Naive B cell (primary cell): ENCODE measurements at regions not wholly inside any gene's neighbourhood (a gene's known extent, or its start where the extent isn't known, plus 50 kb on each side); places are given as distances from the start of the nearest gene placed in this dataset.

Experiments
- ATAC-seq, 2 donors: fragments of 150-1000 bp; cut with Tn5 transposase; 2 replicates each; pipeline ENCODE4 v1.10.0; 2021; ENCODE audit warnings: low read depth in 2 of 2, mild to moderate bottlenecking in 2 of 2, moderate library complexity in 2 of 2
- DNase-seq: peaks from one replicate; pipeline ENCODE4 v3.0.0; 2022
- H3K27ac Mint-ChIP-seq, 6 donors: one replicate each; pipeline ENCODE4 v1.8.0; 2020 to 2022; ENCODE audit warnings: mild to moderate bottlenecking in 6 of 6, mixed read lengths in 6 of 6, moderate library complexity in 5 of 6, inconsistent platforms in 2 of 6
- H3K27me3 Mint-ChIP-seq, 3 donors: one replicate each; pipeline ENCODE4 v1.8.0; 2021 to 2022; ENCODE audit warnings: mixed read lengths in 3 of 3, mild to moderate bottlenecking in 1 of 3
- H3K36me3 Mint-ChIP-seq, 2 donors: one replicate each; pipeline ENCODE4 v1.8.0; 2020 to 2022; ENCODE audit warnings: mixed read lengths in 2 of 2, inconsistent platforms in 1 of 2, mild to moderate bottlenecking in 1 of 2
- H3K4me1 Mint-ChIP-seq, 3 donors: one replicate each; pipeline ENCODE4 v1.8.0; 2020 to 2022; ENCODE audit warnings: mixed read lengths in 3 of 3, inconsistent platforms in 1 of 3, mild to moderate bottlenecking in 1 of 3, moderate library complexity in 1 of 3
- H3K4me3 Mint-ChIP-seq, 8 donors: one replicate each; pipeline ENCODE4 v1.8.0; 2020 to 2022; ENCODE audit warnings: mild to moderate bottlenecking in 8 of 8, mixed read lengths in 8 of 8, moderate library complexity in 8 of 8, inconsistent platforms in 2 of 8
- H3K9me3 Mint-ChIP-seq, 7 donors: one replicate each; pipeline ENCODE4 v1.8.0; 2020 to 2022; ENCODE audit warnings: mixed read lengths in 7 of 7, mild to moderate bottlenecking in 5 of 7, inconsistent platforms in 2 of 7, moderate library complexity in 1 of 7

DNA sequence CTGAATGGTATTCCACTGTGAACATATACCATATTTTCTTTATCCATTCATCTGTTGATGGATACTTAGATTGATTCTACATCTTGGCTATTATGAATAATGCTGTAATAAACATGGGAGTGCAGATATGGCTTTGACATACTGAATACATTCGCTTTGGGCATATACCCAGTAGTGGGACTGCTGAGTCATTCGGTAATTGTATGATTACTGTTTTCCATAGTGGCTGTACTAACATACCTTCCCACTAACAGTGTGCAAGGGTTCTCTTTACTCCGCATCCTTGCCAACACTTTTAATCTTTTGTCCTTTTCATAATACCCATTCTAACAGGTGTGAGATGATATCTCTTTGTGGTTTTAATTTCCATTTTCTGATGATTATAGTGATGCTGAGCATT lies 98.2 kb upstream of the ESR1 start:
- no peak for DNase-seq
- Mint-ChIP-seq H3K36me3 (peaks cover 0 to 7% of the 10 kb centered on the region in 2 donors), H3K9me3 (peaks cover under 1 to 30% (median 18%) of the 10 kb centered on the region in 7 donors), H3K27me3 (no peaks in the 10 kb centered on the region), H3K4me3 (no peak overlapping the region), H3K27ac (no peak overlapping the region), H3K4me1 (no peaks in the 10 kb centered on the region)
- ATAC-seq = no peak

DNA sequence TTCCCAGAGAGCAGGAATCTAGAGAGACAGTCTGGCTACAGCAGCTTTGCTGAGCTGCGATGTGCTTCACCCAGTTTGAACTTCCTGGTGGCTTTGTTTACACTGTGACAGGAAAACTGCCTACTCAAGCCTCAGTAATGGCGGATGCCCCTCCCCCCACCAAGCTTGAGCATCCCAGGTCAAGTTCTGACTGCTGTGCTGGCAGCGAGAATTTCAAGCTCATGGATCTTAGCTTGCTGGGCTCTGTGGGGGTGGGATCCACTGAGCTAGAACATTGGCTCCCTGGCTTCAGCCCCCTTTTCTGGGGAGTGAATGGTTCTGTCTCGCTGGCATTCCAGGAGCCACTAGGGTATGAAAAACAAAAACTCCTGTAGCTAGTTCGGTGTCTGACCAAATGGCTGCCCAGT lies 91.0 kb upstream of the ESR1 start:
- Mint-ChIP-seq H3K4me1 (no peaks in the 10 kb centered on the region), H3K36me3 (peaks cover 0 to 13% of the 10 kb centered on the region in 2 donors), H3K27me3 (no peaks in the 10 kb centered on the region), H3K4me3 (no peak overlapping the region), H3K9me3 (peaks cover 4 to 38% (median 23%) of the 10 kb centered on the region in 7 donors), H3K27ac (no peak overlapping the region)
- no peak for DNase-seq
- ATAC-seq = no peak

DNA sequence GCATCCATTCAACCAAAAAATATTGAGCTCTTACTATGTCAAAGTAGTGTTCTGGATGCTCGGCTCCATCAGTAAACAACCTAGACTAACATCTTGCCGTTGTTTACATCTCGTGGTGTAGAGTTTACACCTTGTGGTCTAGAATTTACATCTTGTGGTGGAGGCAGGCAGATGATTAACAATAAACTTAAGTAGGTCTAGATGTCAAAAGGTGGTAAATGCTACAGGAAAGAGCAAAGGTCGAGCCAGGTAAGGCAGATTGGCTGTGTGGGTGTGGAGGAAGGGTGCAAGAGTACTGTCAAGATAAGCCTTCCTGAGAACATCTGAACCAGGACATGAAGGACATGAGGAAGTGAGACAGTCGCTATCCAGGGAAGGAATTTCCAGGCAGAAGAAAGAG lies 88.4 kb upstream of the ESR1 start:
- H3K36me3 Mint-ChIP-seq = peaks cover 0 to 6% of the 10 kb centered on the region in 2 donors
- H3K27ac Mint-ChIP-seq = peak overlapping the region in 1 of 6 donors; percentile 38
- H3K4me1 Mint-ChIP-seq = peaks cover 11 to 23% (median 20%) of the 10 kb centered on the region in 3 donors
- H3K9me3 Mint-ChIP-seq = peaks cover 4 to 18% (median 9%) of the 10 kb centered on the region in 7 donors
- peak overlapping the region in 1 of 8 donors; percentile 18 for H3K4me3 Mint-ChIP-seq
- DNase-seq (no peak), ATAC-seq (no peak)
- H3K27me3 Mint-ChIP-seq = no peaks in the 10 kb centered on the region

DNA sequence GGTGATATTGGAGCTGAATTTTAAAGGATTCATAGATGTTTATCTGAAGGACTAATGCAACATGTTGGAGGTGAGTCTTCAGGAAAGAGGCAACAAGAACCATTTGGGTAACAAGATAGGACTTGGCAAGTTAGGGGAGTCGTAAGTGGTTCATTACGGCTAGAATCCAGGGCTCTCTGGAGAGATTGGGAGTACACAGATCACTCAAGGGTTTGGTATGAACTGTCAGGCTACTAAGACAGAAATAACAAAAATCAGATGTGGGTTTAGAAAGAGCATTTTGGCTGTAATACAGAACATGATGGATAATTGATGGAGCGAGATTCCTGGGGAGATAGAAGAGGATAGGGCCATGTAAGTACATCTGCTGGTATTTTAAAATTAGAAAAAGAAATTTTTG lies 86.3 kb upstream of the ESR1 start:
- no peak for ATAC-seq
- H3K9me3 Mint-ChIP-seq = peaks cover 0 to 1% (median 0%) of the 10 kb centered on the region in 7 donors
- DNase-seq = no peak
- no peaks in the 10 kb centered on the region for H3K27me3 Mint-ChIP-seq
- peaks cover 11 to 25% (median 20%) of the 10 kb centered on the region in 3 donors for H3K4me1 Mint-ChIP-seq
- H3K27ac Mint-ChIP-seq = peak overlapping the region in 1 of 6 donors; percentile 2
- H3K4me3 Mint-ChIP-seq = no peak overlapping the region
- H3K36me3 Mint-ChIP-seq = no peaks in the 10 kb centered on the region

DNA sequence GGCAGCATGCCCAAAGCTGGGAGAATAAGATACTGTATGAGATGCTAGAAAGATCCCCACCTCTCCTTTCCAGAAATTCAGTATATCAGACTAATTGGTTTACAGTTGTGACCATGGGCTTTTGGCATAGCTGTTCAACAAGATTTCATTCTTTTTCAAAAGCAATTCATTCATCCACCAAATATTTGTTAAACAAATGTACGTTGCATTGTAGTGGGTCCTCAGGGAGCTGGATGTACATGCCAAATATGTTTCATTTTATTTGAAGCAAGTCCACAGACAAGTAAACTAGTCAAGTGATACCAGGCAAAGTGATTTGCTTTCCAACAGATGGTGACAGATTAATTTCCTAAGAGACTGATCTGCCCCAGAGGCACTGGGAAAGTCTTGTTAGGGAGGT lies 85.8 kb upstream of the ESR1 start:
- peaks cover 11 to 25% (median 20%) of the 10 kb centered on the region in 3 donors for H3K4me1 Mint-ChIP-seq
- no peaks in the 10 kb centered on the region for H3K27me3 Mint-ChIP-seq
- peaks cover 0 to 1% (median 0%) of the 10 kb centered on the region in 7 donors for H3K9me3 Mint-ChIP-seq
- H3K36me3 Mint-ChIP-seq = no peaks in the 10 kb centered on the region
- H3K4me3 Mint-ChIP-seq = no peak overlapping the region
- ATAC-seq = no peak
- peak overlapping the region in 2 of 6 donors; percentile 21 to 53 for H3K27ac Mint-ChIP-seq
- no peak for DNase-seq

DNA sequence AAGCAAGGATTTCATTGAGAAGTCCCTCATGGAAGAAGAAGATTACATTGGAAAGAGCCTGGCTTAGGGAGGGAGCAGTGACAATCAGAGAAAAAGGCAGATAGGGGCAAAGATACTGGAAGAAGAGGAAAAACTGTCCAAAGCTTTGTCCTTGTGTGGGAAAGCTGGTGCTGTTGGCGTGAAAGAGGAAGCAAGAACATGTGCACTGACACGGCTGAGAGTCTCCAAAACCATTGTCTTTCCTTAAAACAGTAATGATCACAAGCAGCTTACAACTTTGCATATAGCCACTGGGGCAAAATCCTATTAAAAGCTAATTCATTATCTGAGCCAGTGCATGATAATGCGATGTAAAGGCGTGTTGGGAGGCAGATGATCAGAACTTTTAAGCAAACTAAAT lies 85.1 kb upstream of the ESR1 start:
- H3K9me3 Mint-ChIP-seq = peaks cover 0 to 1% (median 0%) of the 10 kb centered on the region in 7 donors
- DNase-seq (no peak), ATAC-seq (peak; percentile 56 to 61)
- H3K4me1 Mint-ChIP-seq = peaks cover 11 to 25% (median 20%) of the 10 kb centered on the region in 3 donors
- peak overlapping the region in 4 of 6 donors; percentile 21 to 53 (median 32) for H3K27ac Mint-ChIP-seq
- peak overlapping the region in 3 of 8 donors; percentile 3 to 61 (median 10) for H3K4me3 Mint-ChIP-seq
- no peaks in the 10 kb centered on the region for H3K27me3 Mint-ChIP-seq
- H3K36me3 Mint-ChIP-seq = no peaks in the 10 kb centered on the region

DNA sequence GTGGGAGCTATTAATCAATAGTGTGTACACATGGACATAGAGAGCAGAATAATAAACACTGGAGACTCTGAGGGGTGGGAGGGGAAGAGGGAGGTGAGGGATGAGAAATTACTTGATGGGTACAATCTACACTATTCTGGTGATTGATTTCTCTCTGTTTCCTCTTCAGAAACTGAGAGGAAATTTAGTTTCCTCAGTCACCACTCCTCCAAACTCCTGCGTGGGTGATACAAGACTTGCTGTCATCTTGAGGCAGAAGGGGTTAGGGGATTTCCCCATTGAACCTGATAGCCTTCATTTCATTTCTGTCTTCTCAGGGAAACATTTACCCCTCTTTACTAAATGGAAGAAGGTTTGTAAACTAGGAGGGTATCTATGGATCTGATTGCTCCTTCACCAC lies 84.3 kb upstream of the ESR1 start:
- Mint-ChIP-seq H3K4me1 (peaks cover 11 to 25% (median 20%) of the 10 kb centered on the region in 3 donors), H3K27me3 (no peaks in the 10 kb centered on the region), H3K4me3 (peak overlapping the region in 1 of 8 donors; percentile 72), H3K27ac (peak overlapping the region in 4 of 6 donors; percentile 11 to 51 (median 18)), H3K36me3 (no peaks in the 10 kb centered on the region), H3K9me3 (peaks cover 0 to 1% (median 0%) of the 10 kb centered on the region in 7 donors)
- DNase-seq (peak; percentile 17), ATAC-seq (peak; percentile 75 to 81)

DNA sequence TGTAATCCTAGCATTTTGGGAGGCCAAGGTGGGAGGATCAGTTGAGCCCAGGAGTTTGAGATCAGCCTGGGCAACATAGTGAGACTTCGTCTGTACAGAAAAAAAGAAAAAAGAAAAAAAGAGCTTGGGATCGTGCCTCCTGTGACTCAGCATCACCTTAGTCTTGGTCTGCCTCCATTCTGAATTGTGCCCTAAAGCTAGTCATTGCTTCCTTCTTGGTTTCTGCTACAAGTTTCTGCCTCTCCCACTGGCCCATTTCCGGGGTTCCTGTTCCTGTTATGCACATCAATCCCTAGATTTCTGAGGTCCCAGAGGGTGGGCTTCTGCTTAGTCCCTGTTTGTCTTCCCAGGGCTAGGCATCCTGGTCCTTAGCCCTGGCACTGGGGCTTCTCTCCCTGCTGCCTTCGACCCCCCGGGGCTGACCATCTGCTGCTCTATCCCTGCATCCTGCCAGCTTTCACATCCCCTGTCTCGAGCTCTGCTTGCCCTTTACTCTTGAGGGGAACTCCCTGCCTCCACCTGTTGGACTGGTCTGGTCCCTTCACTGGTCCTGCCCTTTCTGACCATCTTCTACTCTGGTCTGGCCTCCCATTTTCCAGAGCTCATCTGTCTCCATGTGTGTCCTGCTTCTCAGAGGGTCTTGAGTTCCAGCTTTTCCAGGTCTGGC lies 77.5 kb upstream of the ESR1 start:
- no peak overlapping the region for H3K4me3 Mint-ChIP-seq
- H3K36me3 Mint-ChIP-seq = peaks cover 0 to 11% of the 10 kb centered on the region in 2 donors
- peaks cover 0 to 9% (median 1%) of the 10 kb centered on the region in 7 donors for H3K9me3 Mint-ChIP-seq
- peak overlapping the region in 1 of 6 donors; percentile 67 for H3K27ac Mint-ChIP-seq
- H3K4me1 Mint-ChIP-seq = no peaks in the 10 kb centered on the region
- H3K27me3 Mint-ChIP-seq = no peaks in the 10 kb centered on the region
- DNase-seq (no peak), ATAC-seq (no peak)

DNA sequence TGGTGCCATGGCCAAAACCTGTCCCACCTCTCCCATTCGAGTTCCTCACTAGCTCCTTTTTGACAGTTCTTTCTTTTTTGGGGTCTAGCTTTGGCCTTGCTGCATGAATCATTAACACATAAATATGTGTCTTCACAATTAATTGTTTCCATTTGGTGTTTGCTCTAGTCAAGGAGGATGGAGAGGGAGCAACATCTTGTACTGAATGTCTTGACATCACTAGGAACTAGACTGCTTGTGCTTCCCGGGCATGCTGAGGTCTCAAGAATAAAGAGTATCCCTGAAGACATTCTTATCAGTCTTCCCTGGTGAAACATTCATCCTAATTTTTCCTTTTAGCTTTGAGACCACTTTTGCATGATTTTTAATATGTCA lies 77.0 kb upstream of the ESR1 start:
- Mint-ChIP-seq H3K4me1 (no peaks in the 10 kb centered on the region), H3K36me3 (peaks cover 0 to 11% of the 10 kb centered on the region in 2 donors), H3K9me3 (peaks cover 0 to 9% (median 1%) of the 10 kb centered on the region in 7 donors), H3K27me3 (no peaks in the 10 kb centered on the region), H3K27ac (no peak overlapping the region), H3K4me3 (no peak overlapping the region)
- ATAC-seq = no peak
- DNase-seq = no peak

DNA sequence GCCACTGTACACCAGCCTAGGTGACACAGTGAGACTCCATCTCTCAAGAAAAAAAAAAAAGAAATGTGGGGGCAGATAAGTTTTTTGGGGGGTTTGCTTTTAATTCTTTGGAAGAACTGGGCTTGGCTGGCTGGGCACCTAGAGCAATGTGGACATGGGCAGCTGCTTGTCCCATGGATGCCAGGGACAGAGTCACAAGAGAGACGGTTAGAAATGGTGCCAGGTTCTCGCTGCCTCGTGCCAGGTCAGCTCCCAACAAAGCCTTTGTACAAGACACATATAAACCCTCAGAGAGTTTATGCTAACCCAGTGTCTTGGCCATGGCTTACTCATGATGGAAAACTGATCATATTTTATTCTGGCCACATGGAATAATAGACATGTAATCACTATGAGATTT lies 76.2 kb upstream of the ESR1 start:
- no peak overlapping the region for H3K27ac Mint-ChIP-seq
- H3K4me1 Mint-ChIP-seq = no peaks in the 10 kb centered on the region
- H3K27me3 Mint-ChIP-seq = no peaks in the 10 kb centered on the region
- ATAC-seq (no peak), DNase-seq (no peak)
- H3K36me3 Mint-ChIP-seq = peaks cover 0 to 11% of the 10 kb centered on the region in 2 donors
- no peak overlapping the region for H3K4me3 Mint-ChIP-seq
- peaks cover 0 to 9% (median 1%) of the 10 kb centered on the region in 7 donors for H3K9me3 Mint-ChIP-seq

DNA sequence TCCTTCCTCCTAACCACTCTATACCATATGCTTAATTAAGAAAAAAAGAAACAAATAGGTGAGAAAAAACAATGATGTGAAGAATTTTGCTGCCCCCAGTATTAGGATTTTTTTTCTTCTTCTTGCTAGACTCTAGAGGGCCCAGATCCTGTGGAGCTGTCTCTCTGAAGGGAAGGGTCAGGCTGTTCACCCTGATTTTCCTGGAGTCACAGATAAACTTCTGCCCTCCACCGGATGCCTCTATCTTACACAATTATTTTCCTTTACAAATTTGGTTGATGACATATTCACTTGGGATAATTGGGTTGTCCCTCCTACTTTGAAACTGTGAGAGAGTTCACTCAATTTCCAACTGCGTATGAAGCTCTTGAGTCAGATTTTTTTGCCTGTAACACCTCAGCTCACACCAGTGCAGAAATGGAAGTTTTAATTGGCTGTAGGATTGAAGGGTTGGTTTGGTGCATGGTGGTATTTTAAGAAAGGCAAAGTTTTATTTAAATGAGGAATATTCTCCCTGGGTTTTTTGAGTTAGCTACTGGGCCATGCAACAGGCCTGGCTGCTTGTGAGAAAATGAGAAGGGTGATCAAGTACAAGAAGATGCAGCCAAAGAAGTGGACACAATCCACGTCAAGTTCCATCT lies 73.7 kb upstream of the ESR1 start:
- Mint-ChIP-seq H3K27ac (no peak overlapping the region), H3K4me1 (no peaks in the 10 kb centered on the region), H3K36me3 (peaks cover 0 to 9% of the 10 kb centered on the region in 2 donors), H3K4me3 (no peak overlapping the region), H3K27me3 (no peaks in the 10 kb centered on the region), H3K9me3 (peaks cover 0 to 9% (median 1%) of the 10 kb centered on the region in 7 donors)
- DNase-seq = no peak
- no peak for ATAC-seq

DNA sequence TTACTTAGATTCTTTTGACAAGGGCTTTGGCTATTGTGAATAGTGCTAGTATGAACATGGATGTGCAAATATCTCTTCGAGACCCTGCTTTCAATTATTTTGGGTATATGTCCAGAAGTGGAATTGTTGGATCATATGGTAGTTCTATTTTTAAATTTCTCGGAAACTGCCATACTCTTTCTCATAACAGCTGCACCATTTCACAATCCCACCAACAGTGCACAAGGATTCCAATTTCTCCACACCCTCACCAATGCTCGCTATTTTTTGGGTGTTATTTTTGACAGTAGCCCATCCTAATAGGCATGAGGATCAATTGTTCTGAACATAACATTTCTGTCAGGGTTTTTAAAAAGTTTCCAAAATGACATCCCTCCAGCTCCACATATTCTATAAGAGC lies 69.2 kb upstream of the ESR1 start:
- Mint-ChIP-seq H3K4me1 (no peaks in the 10 kb centered on the region), H3K27me3 (no peaks in the 10 kb centered on the region), H3K27ac (no peak overlapping the region), H3K4me3 (no peak overlapping the region), H3K36me3 (no peaks in the 10 kb centered on the region), H3K9me3 (no peaks in the 10 kb centered on the region)
- no peak for ATAC-seq
- no peak for DNase-seq

DNA sequence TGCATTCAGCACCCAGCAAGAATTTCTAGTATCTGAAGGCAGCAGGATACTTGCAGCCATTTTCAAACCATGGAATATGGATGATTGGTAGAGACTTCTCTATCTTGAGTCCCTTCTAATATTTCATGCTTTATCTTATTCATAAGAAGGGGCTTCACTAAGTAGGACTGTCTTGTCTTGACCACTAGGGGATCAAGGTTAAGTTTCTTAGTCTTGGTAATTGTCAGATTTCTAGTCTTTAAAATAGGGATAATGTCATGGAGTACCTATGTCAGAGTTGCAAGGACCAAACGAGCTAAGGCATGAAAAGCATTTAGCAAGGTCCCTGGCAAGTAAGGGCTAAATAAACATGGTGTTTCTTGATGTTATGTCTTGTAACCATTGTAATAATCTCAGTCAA lies 68.5 kb upstream of the ESR1 start:
- no peak overlapping the region for H3K4me3 Mint-ChIP-seq
- DNase-seq = no peak
- ATAC-seq = no peak
- no peak overlapping the region for H3K27ac Mint-ChIP-seq
- H3K27me3 Mint-ChIP-seq = no peaks in the 10 kb centered on the region
- H3K4me1 Mint-ChIP-seq = no peaks in the 10 kb centered on the region
- H3K9me3 Mint-ChIP-seq = no peaks in the 10 kb centered on the region
- no peaks in the 10 kb centered on the region for H3K36me3 Mint-ChIP-seq

DNA sequence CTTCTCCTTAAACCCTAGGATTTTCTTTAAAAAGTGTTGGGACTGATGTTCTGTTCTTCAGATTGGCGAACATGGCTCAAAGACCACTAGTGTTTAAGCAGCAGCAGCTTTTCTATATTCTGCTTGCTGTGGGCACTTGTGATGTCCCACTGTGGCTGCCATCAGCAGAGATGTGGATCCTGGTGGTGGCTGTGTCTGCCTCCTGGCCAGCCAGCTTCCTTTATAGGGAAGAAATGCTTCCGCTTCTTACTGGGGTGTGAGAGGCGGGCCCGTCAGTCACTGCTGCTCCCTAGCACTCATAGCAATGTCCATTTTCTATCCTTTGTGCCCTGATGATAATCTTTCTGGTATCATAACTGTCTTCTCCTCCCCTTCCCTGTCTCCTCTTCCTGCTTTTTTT lies 66.7 kb upstream of the ESR1 start:
- DNase-seq (no peak), ATAC-seq (no peak)
- H3K4me1 Mint-ChIP-seq = no peaks in the 10 kb centered on the region
- H3K27ac Mint-ChIP-seq = no peak overlapping the region
- peaks cover 0 to 2% of the 10 kb centered on the region in 2 donors for H3K36me3 Mint-ChIP-seq
- H3K27me3 Mint-ChIP-seq = no peaks in the 10 kb centered on the region
- peaks cover 0 to 2% (median 1%) of the 10 kb centered on the region in 7 donors for H3K9me3 Mint-ChIP-seq
- H3K4me3 Mint-ChIP-seq = no peak overlapping the region
